ENCODE measurements at regions not wholly inside any gene's neighbourhood (a gene's known extent, or its start where the extent isn't known, plus 50 kb on each side); places are given as distances from the start of the nearest gene placed in this dataset.

GRCh38 chr9:120265791-120266190 is 314.2 kb downstream of the CDK5RAP2 start:
- no peaks in the 10 kb centered on the region for H3K4me1 ChIP-seq (ENCODE audit: control insufficient read depth, low read length)
- no peaks in the 10 kb centered on the region for H4K20me1 ChIP-seq (ENCODE audit: control insufficient read depth, insufficient read depth, low read depth, low read length)
- no peaks in the 10 kb centered on the region for H3K9me2 ChIP-seq (replicated peaks; ENCODE audit: control insufficient read depth, low read length)
- H3K27me3 ChIP-seq (ENCODE audit: control insufficient read depth, low read length): no peaks in the 10 kb centered on the region
- H3K4me2 ChIP-seq (ENCODE audit: low read length): no peak overlapping the region
- no peak overlapping the region for H3K27ac ChIP-seq (ENCODE audit: low read depth, low read length)
- no peaks in the 10 kb centered on the region for H3K9me3 ChIP-seq (ENCODE audit: control insufficient read depth, insufficient read depth, low read length)
- H3K79me2 ChIP-seq (ENCODE audit: control insufficient read depth, low read length): no peaks in the 10 kb centered on the region
- H3K36me3 ChIP-seq (ENCODE audit: control insufficient read depth, low read length): no peaks in the 10 kb centered on the region
- no peaks in the 10 kb centered on the region for H3F3A ChIP-seq (ENCODE audit: control insufficient read depth, insufficient read depth)
- TF ChIP-seq CTCF (IDR thresholded peaks at IDR 0.05; ENCODE audit: low read depth, low read length, poor library complexity, severe bottlenecking) (no peak), EZH2phosphoT487 (IDR thresholded peaks at IDR 0.05; ENCODE audit: borderline replicate concordance, low read length) (no peak)
- no peak overlapping the region for H3K4me3 ChIP-seq (ENCODE audit: low read length)

GRCh38 chr9:120264528-120264927 is 315.4 kb downstream of the CDK5RAP2 start:
- Histone ChIP-seq H3K4me3 (ENCODE audit: low read length) (no peak overlapping the region), H4K20me1 (ENCODE audit: control insufficient read depth, insufficient read depth, low read depth, low read length) (no peaks in the 10 kb centered on the region), H3F3A (ENCODE audit: control insufficient read depth, insufficient read depth) (no peaks in the 10 kb centered on the region), H3K9me2 (replicated peaks; ENCODE audit: control insufficient read depth, low read length) (no peaks in the 10 kb centered on the region), H3K9me3 (ENCODE audit: control insufficient read depth, insufficient read depth, low read length) (no peaks in the 10 kb centered on the region), H3K36me3 (ENCODE audit: control insufficient read depth, low read length) (no peaks in the 10 kb centered on the region), H3K4me1 (ENCODE audit: control insufficient read depth, low read length) (no peaks in the 10 kb centered on the region), H3K4me2 (ENCODE audit: low read length) (no peak overlapping the region), H3K27me3 (ENCODE audit: control insufficient read depth, low read length) (no peaks in the 10 kb centered on the region), H3K27ac (ENCODE audit: low read depth, low read length) (no peak overlapping the region), H3K79me2 (ENCODE audit: control insufficient read depth, low read length) (no peaks in the 10 kb centered on the region)
- TF ChIP-seq CTCF (IDR thresholded peaks at IDR 0.05; ENCODE audit: low read depth, low read length, poor library complexity, severe bottlenecking): no peak
- no peak for TF ChIP-seq EZH2phosphoT487 (IDR thresholded peaks at IDR 0.05; ENCODE audit: borderline replicate concordance, low read length)

- Histone ChIP-seq H4K20me1 (ENCODE audit: control insufficient read depth, insufficient read depth, low read depth, low read length) (no peaks in the 10 kb centered on the region), H3K4me1 (ENCODE audit: control insufficient read depth, low read length) (no peaks in the 10 kb centered on the region), H3K4me2 (ENCODE audit: low read length) (no peak overlapping the region), H3K9me3 (ENCODE audit: control insufficient read depth, insufficient read depth, low read length) (no peaks in the 10 kb centered on the region), H3K79me2 (ENCODE audit: control insufficient read depth, low read length) (no peaks in the 10 kb centered on the region), H3K4me3 (ENCODE audit: low read length) (no peak overlapping the region), H3K27ac (ENCODE audit: low read depth, low read length) (no peak overlapping the region), H3K36me3 (ENCODE audit: control insufficient read depth, low read length) (no peaks in the 10 kb centered on the region), H3F3A (ENCODE audit: control insufficient read depth, insufficient read depth) (no peaks in the 10 kb centered on the region), H3K27me3 (ENCODE audit: control insufficient read depth, low read length) (no peaks in the 10 kb centered on the region), H3K9me2 (replicated peaks; ENCODE audit: control insufficient read depth, low read length) (no peaks in the 10 kb centered on the region)
- TF ChIP-seq EZH2phosphoT487 (IDR thresholded peaks at IDR 0.05; ENCODE audit: borderline replicate concordance, low read length): no peak
- no peak for TF ChIP-seq CTCF (IDR thresholded peaks at IDR 0.05; ENCODE audit: low read depth, low read length, poor library complexity, severe bottlenecking)
Observed at GRCh38 chr9:120263836-120264235, 316.1 kb downstream of the CDK5RAP2 start.

- no peaks in the 10 kb centered on the region for H3K9me3 ChIP-seq (ENCODE audit: control insufficient read depth, insufficient read depth, low read length)
- H3K4me2 ChIP-seq (ENCODE audit: low read length): no peak overlapping the region
- no peaks in the 10 kb centered on the region for H3K4me1 ChIP-seq (ENCODE audit: control insufficient read depth, low read length)
- no peak overlapping the region for H3K27ac ChIP-seq (ENCODE audit: low read depth, low read length)
- H3F3A ChIP-seq (ENCODE audit: control insufficient read depth, insufficient read depth): no peaks in the 10 kb centered on the region
- TF ChIP-seq CTCF (IDR thresholded peaks at IDR 0.05; ENCODE audit: low read depth, low read length, poor library complexity, severe bottlenecking) (no peak), EZH2phosphoT487 (IDR thresholded peaks at IDR 0.05; ENCODE audit: borderline replicate concordance, low read length) (no peak)
- no peak overlapping the region for H3K4me3 ChIP-seq (ENCODE audit: low read length)
- no peaks in the 10 kb centered on the region for H3K79me2 ChIP-seq (ENCODE audit: control insufficient read depth, low read length)
- H4K20me1 ChIP-seq (ENCODE audit: control insufficient read depth, insufficient read depth, low read depth, low read length): no peaks in the 10 kb centered on the region
- 0 out of 2 replicates have a peak, but pooled peaks cover 8% of the 10 kb centered on the region for H3K27me3 ChIP-seq (ENCODE audit: control insufficient read depth, low read length)
- no peaks in the 10 kb centered on the region for H3K36me3 ChIP-seq (ENCODE audit: control insufficient read depth, low read length)
- no peaks in the 10 kb centered on the region for H3K9me2 ChIP-seq (replicated peaks; ENCODE audit: control insufficient read depth, low read length)
Observed at GRCh38 chr9:120261419-120261818, 318.5 kb downstream of the CDK5RAP2 start.

Measured in DOHH2 (cell line).